ENCODE measurements at regions not wholly inside any gene's neighbourhood (a gene's known extent, or its start where the extent isn't known, plus 50 kb on each side); places are given as distances from the start of the nearest gene placed in this dataset.
A peak's percentile ranks its signal among the peaks of the same experiment; 100 is the strongest.

GRCh38 chr6:82084324-82084920 lies 163.1 kb downstream of the IBTK start:
- peaks cover 7 to 13% of the 10 kb centered on the region in 2 donors for H3K4me1 ChIP-seq (replicated peaks in 1 of 2)
- no peak for DNase-seq
- H3K27me3 ChIP-seq = no peaks in the 10 kb centered on the region
- no peak overlapping the region for H3K27ac ChIP-seq
- no peaks in the 10 kb centered on the region for H3K36me3 ChIP-seq (replicated peaks in 1 of 2)
- H3K4me3 ChIP-seq = no peak overlapping the region
- no peaks in the 10 kb centered on the region for H3K9me3 ChIP-seq (replicated peaks in 1 of 3)
- intact Hi-C loops (cut with DNase I) = no loop called here
- 40 to 57% (median 46%) methylated on average over 2 of the region's 2 CpGs for WGBS, 4 donors
- TF ChIP-seq POLR2A (IDR thresholded peaks at IDR 0.05) = no peak
- TF ChIP-seq CTCF (IDR thresholded peaks at IDR 0.05) = no peak

GRCh38 chr6:82083646-82084045 lies 163.9 kb downstream of the IBTK start:
- peaks cover 7 to 11% of the 10 kb centered on the region in 2 donors for H3K4me1 ChIP-seq (replicated peaks in 1 of 2)
- H3K36me3 ChIP-seq (replicated peaks in 1 of 2) = no peaks in the 10 kb centered on the region
- no peak overlapping the region for H3K27ac ChIP-seq
- no peak for DNase-seq
- 89 to 100% (median 94%) methylated on average over 1 of the region's 1 CpG for WGBS, 4 donors
- intact Hi-C loops (cut with DNase I) = no loop called here
- H3K4me3 ChIP-seq = no peak overlapping the region
- H3K9me3 ChIP-seq (replicated peaks in 1 of 3) = no peaks in the 10 kb centered on the region
- TF ChIP-seq POLR2A (IDR thresholded peaks at IDR 0.05) (no peak), CTCF (IDR thresholded peaks at IDR 0.05) (no peak)
- no peaks in the 10 kb centered on the region for H3K27me3 ChIP-seq

- no peak for TF ChIP-seq POLR2A (IDR thresholded peaks at IDR 0.05)
- TF ChIP-seq CTCF (IDR thresholded peaks at IDR 0.05) = no peak
Observed at GRCh38 chr6:82080767-82081166, 166.8 kb downstream of the IBTK start.

GRCh38 chr6:82078286-82078908 lies 169.1 kb downstream of the IBTK start:
- 99 to 100% (median 100%) methylated on average over 3 of the region's 3 CpGs for WGBS, 4 donors
- peak in 1 of 7 donors; percentile 7 for DNase-seq
- TF ChIP-seq CTCF (IDR thresholded peaks at IDR 0.05) (no peak), POLR2A (IDR thresholded peaks at IDR 0.05) (no peak)
- H3K27me3 ChIP-seq = no peaks in the 10 kb centered on the region
- peaks cover 7 to 12% of the 10 kb centered on the region in 2 donors for H3K4me1 ChIP-seq (replicated peaks in 1 of 2)
- H3K36me3 ChIP-seq (replicated peaks in 1 of 2) = no peaks in the 10 kb centered on the region
- H3K9me3 ChIP-seq (replicated peaks in 1 of 3) = no peaks in the 10 kb centered on the region
- intact Hi-C loops (cut with DNase I) = no loop called here
- no peak overlapping the region for H3K27ac ChIP-seq
- no peak overlapping the region for H3K4me3 ChIP-seq

More at GRCh38 chr6:82080767-82081166, 166.8 kb downstream of the IBTK start:
- no peak for DNase-seq
- Histone ChIP-seq H3K9me3 (replicated peaks in 1 of 3) (no peaks in the 10 kb centered on the region), H3K4me3 (no peak overlapping the region), H3K36me3 (replicated peaks in 1 of 2) (no peaks in the 10 kb centered on the region), H3K27ac (no peak overlapping the region), H3K4me1 (replicated peaks in 1 of 2) (peaks cover 7 to 12% of the 10 kb centered on the region in 2 donors), H3K27me3 (no peaks in the 10 kb centered on the region)
- 76 to 92% (median 84%) methylated on average over 1 of the region's 1 CpG for WGBS, 4 donors
- intact Hi-C loops (cut with DNase I) = no loop called here
